ENCODE measurements at regions not wholly inside any gene's neighbourhood (a gene's known extent, or its start where the extent isn't known, plus 50 kb on each side); places are given as distances from the start of the nearest gene placed in this dataset.

DNA sequence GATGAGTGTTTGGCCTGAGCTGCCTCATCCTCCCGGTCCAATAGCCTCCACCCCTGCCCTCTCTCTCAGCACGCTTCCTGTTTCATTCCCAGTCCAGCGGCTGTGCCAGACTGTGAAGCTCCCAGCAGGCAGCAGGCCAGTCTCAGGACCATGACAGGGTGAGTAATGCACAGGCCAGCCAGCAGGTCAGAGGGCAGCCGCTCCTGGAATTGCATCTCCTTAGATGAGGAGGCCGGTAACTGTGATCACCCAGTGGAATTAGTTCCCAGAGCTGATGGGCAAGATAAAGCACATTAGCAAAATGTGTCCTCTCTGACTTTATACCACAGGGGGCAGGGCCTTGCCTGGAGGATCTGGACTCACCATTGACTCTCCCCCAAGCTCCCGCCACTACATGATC lies 251.2 kb downstream of the ETS1 start:
- no peak for TF ChIP-seq ZFP30 (CRISPR knock-in tag; IDR thresholded peaks at IDR 0.05)
- TF ChIP-seq, protein P1, sequence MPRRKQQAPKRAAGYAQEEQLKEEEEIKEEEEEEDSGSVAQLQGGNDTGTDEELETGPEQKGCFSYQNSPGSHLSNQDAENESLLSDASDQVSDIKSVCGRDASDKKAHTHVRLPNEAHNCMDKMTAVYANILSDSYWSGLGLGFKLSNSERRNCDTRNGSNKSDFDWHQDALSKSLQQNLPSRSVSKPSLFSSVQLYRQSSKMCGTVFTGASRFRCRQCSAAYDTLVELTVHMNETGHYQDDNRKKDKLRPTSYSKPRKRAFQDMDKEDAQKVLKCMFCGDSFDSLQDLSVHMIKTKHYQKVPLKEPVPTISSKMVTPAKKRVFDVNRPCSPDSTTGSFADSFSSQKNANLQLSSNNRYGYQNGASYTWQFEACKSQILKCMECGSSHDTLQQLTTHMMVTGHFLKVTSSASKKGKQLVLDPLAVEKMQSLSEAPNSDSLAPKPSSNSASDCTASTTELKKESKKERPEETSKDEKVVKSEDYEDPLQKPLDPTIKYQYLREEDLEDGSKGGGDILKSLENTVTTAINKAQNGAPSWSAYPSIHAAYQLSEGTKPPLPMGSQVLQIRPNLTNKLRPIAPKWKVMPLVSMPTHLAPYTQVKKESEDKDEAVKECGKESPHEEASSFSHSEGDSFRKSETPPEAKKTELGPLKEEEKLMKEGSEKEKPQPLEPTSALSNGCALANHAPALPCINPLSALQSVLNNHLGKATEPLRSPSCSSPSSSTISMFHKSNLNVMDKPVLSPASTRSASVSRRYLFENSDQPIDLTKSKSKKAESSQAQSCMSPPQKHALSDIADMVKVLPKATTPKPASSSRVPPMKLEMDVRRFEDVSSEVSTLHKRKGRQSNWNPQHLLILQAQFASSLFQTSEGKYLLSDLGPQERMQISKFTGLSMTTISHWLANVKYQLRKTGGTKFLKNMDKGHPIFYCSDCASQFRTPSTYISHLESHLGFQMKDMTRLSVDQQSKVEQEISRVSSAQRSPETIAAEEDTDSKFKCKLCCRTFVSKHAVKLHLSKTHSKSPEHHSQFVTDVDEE (CRISPR knock-in tag; IDR thresholded peaks at IDR 0.05): no peak
- TF ChIP-seq, protein P2, sequence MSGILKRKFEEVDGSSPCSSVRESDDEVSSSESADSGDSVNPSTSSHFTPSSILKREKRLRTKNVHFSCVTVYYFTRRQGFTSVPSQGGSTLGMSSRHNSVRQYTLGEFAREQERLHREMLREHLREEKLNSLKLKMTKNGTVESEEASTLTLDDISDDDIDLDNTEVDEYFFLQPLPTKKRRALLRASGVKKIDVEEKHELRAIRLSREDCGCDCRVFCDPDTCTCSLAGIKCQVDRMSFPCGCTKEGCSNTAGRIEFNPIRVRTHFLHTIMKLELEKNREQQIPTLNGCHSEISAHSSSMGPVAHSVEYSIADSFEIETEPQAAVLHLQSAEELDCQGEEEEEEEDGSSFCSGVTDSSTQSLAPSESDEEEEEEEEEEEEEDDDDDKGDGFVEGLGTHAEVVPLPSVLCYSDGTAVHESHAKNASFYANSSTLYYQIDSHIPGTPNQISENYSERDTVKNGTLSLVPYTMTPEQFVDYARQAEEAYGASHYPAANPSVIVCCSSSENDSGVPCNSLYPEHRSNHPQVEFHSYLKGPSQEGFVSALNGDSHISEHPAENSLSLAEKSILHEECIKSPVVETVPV (CRISPR knock-in tag; IDR thresholded peaks at IDR 0.05): no peak
- no peak for TF ChIP-seq ZNF8 (CRISPR knock-in tag; IDR thresholded peaks at IDR 0.05)
- TF ChIP-seq, protein P3, sequence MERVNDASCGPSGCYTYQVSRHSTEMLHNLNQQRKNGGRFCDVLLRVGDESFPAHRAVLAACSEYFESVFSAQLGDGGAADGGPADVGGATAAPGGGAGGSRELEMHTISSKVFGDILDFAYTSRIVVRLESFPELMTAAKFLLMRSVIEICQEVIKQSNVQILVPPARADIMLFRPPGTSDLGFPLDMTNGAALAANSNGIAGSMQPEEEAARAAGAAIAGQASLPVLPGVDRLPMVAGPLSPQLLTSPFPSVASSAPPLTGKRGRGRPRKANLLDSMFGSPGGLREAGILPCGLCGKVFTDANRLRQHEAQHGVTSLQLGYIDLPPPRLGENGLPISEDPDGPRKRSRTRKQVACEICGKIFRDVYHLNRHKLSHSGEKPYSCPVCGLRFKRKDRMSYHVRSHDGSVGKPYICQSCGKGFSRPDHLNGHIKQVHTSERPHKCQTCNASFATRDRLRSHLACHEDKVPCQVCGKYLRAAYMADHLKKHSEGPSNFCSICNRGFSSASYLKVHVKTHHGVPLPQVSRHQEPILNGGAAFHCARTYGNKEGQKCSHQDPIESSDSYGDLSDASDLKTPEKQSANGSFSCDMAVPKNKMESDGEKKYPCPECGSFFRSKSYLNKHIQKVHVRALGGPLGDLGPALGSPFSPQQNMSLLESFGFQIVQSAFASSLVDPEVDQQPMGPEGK (CRISPR knock-in tag; IDR thresholded peaks at IDR 0.05; ENCODE audit: borderline replicate concordance): no peak
- TF ChIP-seq BACH2 (CRISPR knock-in tag; IDR thresholded peaks at IDR 0.05; ENCODE audit: borderline replicate concordance): no peak
- no peak for TF ChIP-seq CSDC2 (CRISPR knock-in tag; IDR thresholded peaks at IDR 0.05)
